ENCODE measurements at regions not wholly inside any gene's neighbourhood (a gene's known extent, or its start where the extent isn't known, plus 50 kb on each side); places are given as distances from the start of the nearest gene placed in this dataset.

- H3K4me3 ChIP-seq (replicated peaks in 1 of 2; ENCODE audit: low read depth in 2 of 2, low read length in 2 of 2): no peak overlapping the region
- no peak for DNase-seq (ENCODE audit: low read depth in 2 of 2)
- TF ChIP-seq CTCF (IDR thresholded peaks at IDR 0.05; ENCODE audit: low read depth, low read length): no peak
These were observed 348.6 kb upstream of the ZP4 start for GRCh38 chr1:238239343-238239742.

GRCh38 chr1:238233966-238234365 lies 343.2 kb upstream of the ZP4 start:
- no peak for DNase-seq (ENCODE audit: low read depth in 2 of 2)
- H3K4me3 ChIP-seq (replicated peaks in 1 of 2; ENCODE audit: low read depth in 2 of 2, low read length in 2 of 2): no peak overlapping the region
- no peak for TF ChIP-seq CTCF (IDR thresholded peaks at IDR 0.05; ENCODE audit: low read depth, low read length)

GRCh38 chr1:238232084-238232710 lies 341.5 kb upstream of the ZP4 start:
- DNase-seq (ENCODE audit: low read depth in 2 of 2): no peak
- no peak overlapping the region for H3K4me3 ChIP-seq (replicated peaks in 1 of 2; ENCODE audit: low read depth in 2 of 2, low read length in 2 of 2)
- TF ChIP-seq CTCF (IDR thresholded peaks at IDR 0.05; ENCODE audit: low read depth, low read length): no peak

GRCh38 chr1:238226810-238227209 lies 336.1 kb upstream of the ZP4 start:
- no peak for TF ChIP-seq CTCF (IDR thresholded peaks at IDR 0.05; ENCODE audit: low read depth, low read length)
- DNase-seq (ENCODE audit: low read depth in 2 of 2): no peak
- no peak overlapping the region for H3K4me3 ChIP-seq (replicated peaks in 1 of 2; ENCODE audit: low read depth in 2 of 2, low read length in 2 of 2)

GRCh38 chr1:238223076-238223640 lies 332.4 kb upstream of the ZP4 start:
- TF ChIP-seq CTCF (IDR thresholded peaks at IDR 0.05; ENCODE audit: low read depth, low read length): no peak
- DNase-seq (ENCODE audit: low read depth in 2 of 2): no peak
- no peak overlapping the region for H3K4me3 ChIP-seq (replicated peaks in 1 of 2; ENCODE audit: low read depth in 2 of 2, low read length in 2 of 2)

- no peak for TF ChIP-seq CTCF (IDR thresholded peaks at IDR 0.05; ENCODE audit: low read depth, low read length)
- DNase-seq (ENCODE audit: low read depth in 2 of 2): no peak
- no peak overlapping the region for H3K4me3 ChIP-seq (replicated peaks in 1 of 2; ENCODE audit: low read depth in 2 of 2, low read length in 2 of 2)
These were observed 331.0 kb upstream of the ZP4 start for GRCh38 chr1:238221738-238222137.

- DNase-seq (ENCODE audit: low read depth in 2 of 2): no peak
- H3K4me3 ChIP-seq (replicated peaks in 1 of 2; ENCODE audit: low read depth in 2 of 2, low read length in 2 of 2): no peak overlapping the region
- TF ChIP-seq CTCF (IDR thresholded peaks at IDR 0.05; ENCODE audit: low read depth, low read length): no peak
These were observed 323.7 kb upstream of the ZP4 start for GRCh38 chr1:238214449-238214848.

Measured in cardiac fibroblast (primary cell).